Activated T-cell treated with anti-CD3 and anti-CD28 coated beads, Interleukin-2, amount 50 U/mL, for 4 hours (primary cell): ENCODE measurements at regions not wholly inside any gene's neighbourhood (a gene's known extent, or its start where the extent isn't known, plus 50 kb on each side); places are given as distances from the start of the nearest gene placed in this dataset.

Source experiments
- ATAC-seq, 2 donors: fragments of 200-7000 bp; cut with Tn5 transposase; one replicate each; pipeline ENCODE4 v1.10.0; 2021
- DNase-seq: peaks from one replicate; pipeline ENCODE4 v3.0.0-alpha.2; 2020
- H3K27me3 Mint-ChIP-seq: one replicate; pipeline ENCODE4 v1.8.0; 2021; ENCODE audit warnings: low read depth, mixed read lengths
- H3K36me3 Mint-ChIP-seq: one replicate; pipeline ENCODE4 v1.8.0; 2022; ENCODE audit warnings: mixed read lengths; ENCODE audit not compliant: insufficient read depth
- H3K4me1 Mint-ChIP-seq: one replicate; pipeline ENCODE4 v1.8.0; 2021; ENCODE audit warnings: low read depth, mixed read lengths
- H3K4me3 Mint-ChIP-seq: one replicate; pipeline ENCODE4 v1.8.0; 2021; ENCODE audit warnings: mild to moderate bottlenecking, moderate library complexity, mixed read lengths
- H3K9me3 Mint-ChIP-seq: one replicate; pipeline ENCODE4 v1.8.0; 2021; ENCODE audit warnings: mixed read lengths

GRCh38 chr2:207258263-207258991 lies 92.7 kb upstream of the KLF7 start:
- Mint-ChIP-seq H3K4me1 (peaks cover 6% of the 10 kb centered on the region), H3K9me3 (peaks cover 3% of the 10 kb centered on the region), H3K27me3 (no peaks in the 10 kb centered on the region), H3K36me3 (no peaks in the 10 kb centered on the region), H3K4me3 (no peak overlapping the region)
- no peak for DNase-seq
- no peak for ATAC-seq

GRCh38 chr2:207260021-207260420 lies 94.3 kb upstream of the KLF7 start:
- H3K27me3 Mint-ChIP-seq, result no peaks in the 10 kb centered on the region
- ATAC-seq, result no peak
- peaks cover 3% of the 10 kb centered on the region for H3K9me3 Mint-ChIP-seq
- no peaks in the 10 kb centered on the region for H3K36me3 Mint-ChIP-seq
- H3K4me3 Mint-ChIP-seq, result no peak overlapping the region
- H3K4me1 Mint-ChIP-seq, result peaks cover 3% of the 10 kb centered on the region
- no peak for DNase-seq

- peaks cover 3% of the 10 kb centered on the region for H3K9me3 Mint-ChIP-seq
- H3K27me3 Mint-ChIP-seq, result no peaks in the 10 kb centered on the region
- no peak overlapping the region for H3K4me3 Mint-ChIP-seq
- DNase-seq (no peak), ATAC-seq (no peak)
- no peaks in the 10 kb centered on the region for H3K36me3 Mint-ChIP-seq
- H3K4me1 Mint-ChIP-seq, result no peaks in the 10 kb centered on the region
Measured at GRCh38 chr2:207260947-207261346, 95.2 kb upstream of the KLF7 start.

- peaks cover 3% of the 10 kb centered on the region for H3K9me3 Mint-ChIP-seq
- H3K4me1 Mint-ChIP-seq, result no peaks in the 10 kb centered on the region
- no peak for DNase-seq
- H3K36me3 Mint-ChIP-seq, result no peaks in the 10 kb centered on the region
- H3K27me3 Mint-ChIP-seq, result no peaks in the 10 kb centered on the region
- no peak overlapping the region for H3K4me3 Mint-ChIP-seq
- ATAC-seq, result no peak
Measured at GRCh38 chr2:207264310-207264709, 98.6 kb upstream of the KLF7 start.

- ATAC-seq (no peak), DNase-seq (no peak)
- no peaks in the 10 kb centered on the region for H3K27me3 Mint-ChIP-seq
- H3K9me3 Mint-ChIP-seq, result peaks cover 3% of the 10 kb centered on the region
- H3K36me3 Mint-ChIP-seq, result no peaks in the 10 kb centered on the region
- H3K4me3 Mint-ChIP-seq, result no peak overlapping the region
- no peaks in the 10 kb centered on the region for H3K4me1 Mint-ChIP-seq
Measured at GRCh38 chr2:207265332-207265731, 99.6 kb upstream of the KLF7 start.

GRCh38 chr2:207265869-207266268 lies 100.1 kb upstream of the KLF7 start:
- Mint-ChIP-seq H3K36me3 (no peaks in the 10 kb centered on the region), H3K4me3 (no peak overlapping the region), H3K27me3 (no peaks in the 10 kb centered on the region), H3K9me3 (peaks cover 3% of the 10 kb centered on the region), H3K4me1 (no peaks in the 10 kb centered on the region)
- peak in 1 of 2 donors; percentile 50 for ATAC-seq
- no peak for DNase-seq

GRCh38 chr2:207266648-207267047 lies 100.9 kb upstream of the KLF7 start:
- Mint-ChIP-seq H3K27me3 (no peaks in the 10 kb centered on the region), H3K4me3 (no peak overlapping the region), H3K36me3 (no peaks in the 10 kb centered on the region), H3K4me1 (no peaks in the 10 kb centered on the region), H3K9me3 (peaks cover 3% of the 10 kb centered on the region)
- no peak for DNase-seq
- ATAC-seq, result no peak

GRCh38 chr2:207269038-207269437 lies 103.3 kb upstream of the KLF7 start:
- no peak for DNase-seq
- H3K36me3 Mint-ChIP-seq, result no peaks in the 10 kb centered on the region
- no peaks in the 10 kb centered on the region for H3K9me3 Mint-ChIP-seq
- no peak for ATAC-seq
- H3K27me3 Mint-ChIP-seq, result no peaks in the 10 kb centered on the region
- H3K4me1 Mint-ChIP-seq, result no peaks in the 10 kb centered on the region
- H3K4me3 Mint-ChIP-seq, result no peak overlapping the region

- ATAC-seq (no peak), DNase-seq (no peak)
- H3K9me3 Mint-ChIP-seq, result no peaks in the 10 kb centered on the region
- H3K4me3 Mint-ChIP-seq, result no peak overlapping the region
- peaks cover 1% of the 10 kb centered on the region for H3K4me1 Mint-ChIP-seq
- H3K36me3 Mint-ChIP-seq, result no peaks in the 10 kb centered on the region
- no peaks in the 10 kb centered on the region for H3K27me3 Mint-ChIP-seq
Measured at GRCh38 chr2:207274530-207275189, 108.9 kb upstream of the KLF7 start.

- Mint-ChIP-seq H3K4me1 (peaks cover 4% of the 10 kb centered on the region), H3K36me3 (no peaks in the 10 kb centered on the region), H3K9me3 (no peaks in the 10 kb centered on the region), H3K27me3 (no peaks in the 10 kb centered on the region), H3K4me3 (no peak overlapping the region)
- ATAC-seq, result no peak
- DNase-seq, result no peak
Measured at GRCh38 chr2:207275779-207276178, 110.0 kb upstream of the KLF7 start.

- ATAC-seq (no peak), DNase-seq (no peak)
- H3K4me3 Mint-ChIP-seq, result no peak overlapping the region
- H3K36me3 Mint-ChIP-seq, result no peaks in the 10 kb centered on the region
- H3K4me1 Mint-ChIP-seq, result peaks cover 4% of the 10 kb centered on the region
- no peaks in the 10 kb centered on the region for H3K9me3 Mint-ChIP-seq
- H3K27me3 Mint-ChIP-seq, result no peaks in the 10 kb centered on the region
Measured at GRCh38 chr2:207276248-207276647, 110.5 kb upstream of the KLF7 start.

- Mint-ChIP-seq H3K4me3 (no peak overlapping the region), H3K4me1 (peaks cover 4% of the 10 kb centered on the region)
Measured at GRCh38 chr2:207276858-207277257, 111.1 kb upstream of the KLF7 start.

GRCh38 chr2:207279520-207279919 lies 113.8 kb upstream of the KLF7 start:
- Mint-ChIP-seq H3K9me3 (no peaks in the 10 kb centered on the region), H3K4me1 (peaks cover 15% of the 10 kb centered on the region), H3K27me3 (no peaks in the 10 kb centered on the region), H3K4me3 (no peak overlapping the region), H3K36me3 (no peaks in the 10 kb centered on the region)
- DNase-seq (no peak), ATAC-seq (peak; percentile 55 to 67)

More at GRCh38 chr2:207276858-207277257, 111.1 kb upstream of the KLF7 start:
- Mint-ChIP-seq H3K9me3 (no peaks in the 10 kb centered on the region), H3K36me3 (no peaks in the 10 kb centered on the region), H3K27me3 (no peaks in the 10 kb centered on the region)
- ATAC-seq, result no peak
- no peak for DNase-seq

GRCh38 chr2:207281436-207281835 lies 115.7 kb upstream of the KLF7 start:
- no peaks in the 10 kb centered on the region for H3K27me3 Mint-ChIP-seq
- peaks cover 28% of the 10 kb centered on the region for H3K4me1 Mint-ChIP-seq
- no peaks in the 10 kb centered on the region for H3K9me3 Mint-ChIP-seq
- no peak overlapping the region for H3K4me3 Mint-ChIP-seq
- ATAC-seq (no peak), DNase-seq (no peak)
- H3K36me3 Mint-ChIP-seq, result no peaks in the 10 kb centered on the region

GRCh38 chr2:207282916-207283315 lies 117.2 kb upstream of the KLF7 start:
- no peaks in the 10 kb centered on the region for H3K27me3 Mint-ChIP-seq
- peak overlapping the region; percentile 20 for H3K4me3 Mint-ChIP-seq
- peaks cover 30% of the 10 kb centered on the region for H3K4me1 Mint-ChIP-seq
- ATAC-seq, result no peak
- no peaks in the 10 kb centered on the region for H3K36me3 Mint-ChIP-seq
- DNase-seq, result no peak
- no peaks in the 10 kb centered on the region for H3K9me3 Mint-ChIP-seq
